GM12891 (cell line): ENCODE measurements at regions not wholly inside any gene's neighbourhood (a gene's known extent, or its start where the extent isn't known, plus 50 kb on each side); places are given as distances from the start of the nearest gene placed in this dataset.

ENCODE experiments used
- PAX5 ChIP-seq: IDR thresholded peaks from 2 replicates; pipeline ENCODE4 v1.6.1; 2011; ENCODE audit warnings: low read length, moderate library complexity, mild to moderate bottlenecking; ENCODE audit not compliant: insufficient read depth, severe bottlenecking
- POLR2A ChIP-seq: IDR thresholded peaks from 2 replicates; pipeline ENCODE4 v1.6.1; 2011; ENCODE audit warnings: low read depth, low read length, control low read depth
- POLR2AphosphoS5 ChIP-seq: IDR thresholded peaks from 2 replicates; pipeline ENCODE4 v1.6.1; 2011; ENCODE audit warnings: low read depth, low read length, control low read depth
- POU2F2 ChIP-seq: IDR thresholded peaks from 2 replicates; pipeline ENCODE4 v1.6.1; 2011; ENCODE audit warnings: low read depth, mild to moderate bottlenecking, control low read depth, low read length, moderate library complexity
- SPI1 ChIP-seq: IDR thresholded peaks from 2 replicates; pipeline ENCODE4 v1.6.1; 2011; ENCODE audit warnings: low read depth, low read length, control low read depth
- TAF1 ChIP-seq: IDR thresholded peaks from 2 replicates; pipeline ENCODE4 v1.6.1; 2011; ENCODE audit warnings: low read depth, low read length, control low read depth

DNA sequence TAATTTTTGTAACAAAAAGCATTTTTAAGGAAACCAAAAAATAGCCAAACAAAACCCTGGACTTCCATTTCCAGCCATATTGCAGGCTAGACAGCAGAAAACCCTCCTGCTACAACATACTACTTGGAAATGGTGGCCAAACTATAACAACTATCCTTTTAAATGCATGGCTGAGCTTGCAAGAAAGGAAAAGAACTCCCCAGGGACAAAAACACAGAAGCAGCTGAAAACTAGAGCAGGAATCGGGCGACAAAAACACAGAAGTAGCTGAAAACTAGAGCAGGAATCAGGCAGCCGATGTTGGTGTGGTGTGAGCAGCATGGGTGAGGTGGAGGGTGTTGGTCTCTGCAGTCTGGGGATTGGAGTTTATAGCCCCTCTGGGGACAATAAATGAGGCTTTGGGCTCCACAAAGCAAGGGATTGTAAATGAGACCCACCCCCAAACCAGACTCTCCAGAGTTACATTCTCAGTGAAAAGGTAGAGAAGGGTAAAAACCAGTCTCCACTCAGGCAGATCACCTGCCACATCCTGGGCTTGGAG lies 95.2 kb downstream of the C9orf50 start:
- TF ChIP-seq POLR2A = no peak
- TF ChIP-seq POLR2AphosphoS5 = no peak
- TF ChIP-seq TAF1 = no peak
- TF ChIP-seq SPI1 = no peak
- no peak for TF ChIP-seq POU2F2
- no peak for TF ChIP-seq PAX5
